ENCODE measurements at regions not wholly inside any gene's neighbourhood (a gene's known extent, or its start where the extent isn't known, plus 50 kb on each side); places are given as distances from the start of the nearest gene placed in this dataset.

DNA sequence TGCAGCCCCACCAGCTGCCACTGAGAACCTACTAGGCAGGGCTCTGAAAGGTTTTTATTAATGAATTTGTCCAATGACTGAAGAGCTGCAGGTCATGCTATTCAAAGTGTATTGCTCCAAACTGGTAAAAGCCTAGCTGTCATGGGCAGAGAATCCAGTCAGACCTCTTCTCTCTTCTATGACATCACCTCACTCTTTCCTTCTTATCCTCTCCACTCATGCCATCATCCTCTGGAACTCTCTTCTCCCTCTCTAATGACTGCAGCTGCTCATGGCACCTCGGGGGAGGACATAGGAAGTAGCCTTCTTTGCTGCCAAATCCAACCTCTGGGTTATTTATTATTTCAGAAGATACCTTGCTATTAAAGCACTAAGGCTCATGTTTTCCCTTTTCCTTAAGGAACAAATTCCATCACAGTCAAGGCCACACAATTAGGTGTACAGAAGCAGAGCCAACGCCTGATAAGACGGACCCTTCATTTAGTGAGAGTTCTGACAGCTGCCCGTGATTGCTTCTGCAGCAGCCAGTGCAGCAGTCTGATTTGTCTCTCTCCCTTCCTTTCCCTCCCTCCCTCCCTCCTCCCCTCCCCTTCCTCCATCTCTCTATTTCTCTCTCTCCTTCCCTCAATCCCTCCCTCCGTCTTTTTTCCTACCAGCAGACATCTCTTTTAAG, 87.0 kb upstream of the ONECUT1 start:
- TF ChIP-seq, protein P1, sequence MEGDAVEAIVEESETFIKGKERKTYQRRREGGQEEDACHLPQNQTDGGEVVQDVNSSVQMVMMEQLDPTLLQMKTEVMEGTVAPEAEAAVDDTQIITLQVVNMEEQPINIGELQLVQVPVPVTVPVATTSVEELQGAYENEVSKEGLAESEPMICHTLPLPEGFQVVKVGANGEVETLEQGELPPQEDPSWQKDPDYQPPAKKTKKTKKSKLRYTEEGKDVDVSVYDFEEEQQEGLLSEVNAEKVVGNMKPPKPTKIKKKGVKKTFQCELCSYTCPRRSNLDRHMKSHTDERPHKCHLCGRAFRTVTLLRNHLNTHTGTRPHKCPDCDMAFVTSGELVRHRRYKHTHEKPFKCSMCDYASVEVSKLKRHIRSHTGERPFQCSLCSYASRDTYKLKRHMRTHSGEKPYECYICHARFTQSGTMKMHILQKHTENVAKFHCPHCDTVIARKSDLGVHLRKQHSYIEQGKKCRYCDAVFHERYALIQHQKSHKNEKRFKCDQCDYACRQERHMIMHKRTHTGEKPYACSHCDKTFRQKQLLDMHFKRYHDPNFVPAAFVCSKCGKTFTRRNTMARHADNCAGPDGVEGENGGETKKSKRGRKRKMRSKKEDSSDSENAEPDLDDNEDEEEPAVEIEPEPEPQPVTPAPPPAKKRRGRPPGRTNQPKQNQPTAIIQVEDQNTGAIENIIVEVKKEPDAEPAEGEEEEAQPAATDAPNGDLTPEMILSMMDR (IDR thresholded peaks at IDR 0.05): no peak
- no peak for TF ChIP-seq POLR2A (IDR thresholded peaks at IDR 0.05)

Data from uterus (tissue), 2 donors.